ENCODE measurements at regions not wholly inside any gene's neighbourhood (a gene's known extent, or its start where the extent isn't known, plus 50 kb on each side); places are given as distances from the start of the nearest gene placed in this dataset.
"Not testable (repeated sequence)": the region's sequence is repeated elsewhere in the genome, so short reads cannot be mapped to it uniquely, and the experiment has no call there.

DNA sequence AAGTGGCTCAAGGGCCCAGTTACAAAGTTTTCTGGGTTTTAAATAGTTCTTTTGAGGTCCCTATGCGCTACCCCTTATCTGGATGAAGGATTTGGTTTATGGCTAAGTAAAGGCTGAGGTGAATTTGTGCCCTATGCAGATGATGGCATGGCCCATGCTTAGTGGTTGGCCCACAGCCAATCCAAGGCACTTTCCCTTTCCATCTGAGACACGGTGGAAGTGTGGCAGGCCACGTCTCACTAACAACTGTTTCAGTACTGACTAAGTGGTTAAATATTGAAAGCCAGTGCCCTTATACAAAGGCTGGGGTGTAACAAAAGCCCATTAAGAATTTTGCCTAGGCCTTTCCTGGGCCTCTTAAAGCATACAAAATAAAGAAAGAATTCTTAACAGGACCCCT is 260.3 kb downstream of the ZNF37A start:
- H3K4me2 ChIP-seq (ENCODE audit: control insufficient read depth, insufficient read depth); FAIRE-seq; SMC1A ChIA-PET (ENCODE audit: uncharacterized antibody, unreplicated experiment); H3K27me3 ChIP-seq (replicated peaks in 1 of 2; ENCODE audit: control insufficient read depth in 2 of 2, insufficient read depth in 2 of 2, low read length in 1 of 2); H3K9me3 ChIP-seq (replicated peaks; ENCODE audit: control insufficient read depth, insufficient read depth, low read length); H3K36me3 ChIP-seq (ENCODE audit: control insufficient read depth in 2 of 2, insufficient read depth in 2 of 2, low read length in 1 of 2); H3K9ac ChIP-seq (ENCODE audit: control insufficient read depth, insufficient read depth, low read length); CTCF ChIA-PET; RAD21 ChIA-PET (ENCODE audit: unreplicated experiment); H2AFZ ChIP-seq (ENCODE audit: control insufficient read depth, low read depth, low read length); POLR2A ChIA-PET; H3K4me3 ChIP-seq; H3K4me1 ChIP-seq (ENCODE audit: control insufficient read depth, insufficient read depth, low read length); H3K27ac ChIP-seq (ENCODE audit: control insufficient read depth, insufficient read depth); BruUV-seq (replicated peaks); intact Hi-C loops (cut with micrococcal nuclease; ENCODE audit: unreplicated experiment); H4K20me1 ChIP-seq (ENCODE audit: control insufficient read depth, insufficient read depth): not testable (repeated sequence)
- TF ChIP-seq NFYB (IDR thresholded peaks at IDR 0.05; ENCODE audit: insufficient read depth, low read depth, low read length) = 0 out of 2 replicates have a peak, but pooled peaks have one; percentile 7
- H3K79me2 ChIP-seq (ENCODE audit: control insufficient read depth, insufficient read depth, low read length) = peaks cover 10% of the 10 kb centered on the region
- DNase-seq (ENCODE audit: low read depth, low spot score) (peak; percentile 8), ATAC-seq (peak; percentile 10)
- 12% methylated on average over 3 of the region's 3 CpGs for WGBS (ENCODE audit: insufficient coverage, insufficient replicate concordance, low lambda C conversion rate, missing lambda C conversion rate)
- in situ Hi-C loops (cut with MboI) = loop anchor here (25.0 kb wide), 1 partner anchor 1467 kb away; no protein-coding TSS in a partner anchor

DNA sequence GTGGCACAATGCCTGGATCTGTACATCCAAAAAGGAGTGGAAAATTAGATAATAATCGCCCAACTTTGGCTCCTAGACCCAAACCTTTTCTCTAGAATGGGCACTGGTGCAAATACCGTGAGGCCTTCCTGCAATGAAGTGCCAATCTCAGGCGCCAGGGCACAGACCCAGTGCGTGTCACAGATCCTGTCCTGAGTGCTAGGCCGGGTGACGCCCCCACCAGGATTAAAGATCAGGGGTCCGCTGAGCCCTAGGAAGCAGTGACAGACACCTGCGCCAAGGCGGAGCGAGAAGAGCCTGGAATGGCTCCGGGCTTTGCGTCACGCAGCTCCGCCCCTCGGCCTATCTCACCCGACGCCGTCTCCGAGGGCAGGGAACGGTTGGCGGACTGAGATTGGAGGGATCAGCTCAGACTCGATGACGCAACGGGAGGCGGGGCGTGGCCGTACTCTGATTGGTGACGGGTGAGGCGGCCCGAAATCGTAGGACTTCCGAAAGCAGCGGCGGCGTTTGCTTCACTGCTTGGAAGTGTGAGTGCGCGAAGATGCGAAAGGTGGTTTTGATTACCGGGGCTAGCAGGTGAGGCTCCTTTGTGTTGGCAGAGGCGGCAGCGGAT is 261.9 kb downstream of the ZNF37A start:
- intact Hi-C loops (cut with micrococcal nuclease; ENCODE audit: unreplicated experiment); RAD21 ChIA-PET (ENCODE audit: unreplicated experiment); CTCF ChIA-PET; H3K27me3 ChIP-seq (replicated peaks in 1 of 2; ENCODE audit: control insufficient read depth in 2 of 2, insufficient read depth in 2 of 2, low read length in 1 of 2); POLR2A ChIA-PET; SMC1A ChIA-PET (ENCODE audit: uncharacterized antibody, unreplicated experiment); H3K4me1 ChIP-seq (ENCODE audit: control insufficient read depth, insufficient read depth, low read length); H3K36me3 ChIP-seq (ENCODE audit: control insufficient read depth in 2 of 2, insufficient read depth in 2 of 2, low read length in 1 of 2); H3K9me3 ChIP-seq (replicated peaks; ENCODE audit: control insufficient read depth, insufficient read depth, low read length); H4K20me1 ChIP-seq (ENCODE audit: control insufficient read depth, insufficient read depth); BruUV-seq (replicated peaks): not testable (repeated sequence)
- peak; percentile 98 for ATAC-seq
- H2AFZ ChIP-seq (ENCODE audit: control insufficient read depth, low read depth, low read length) = peak overlapping the region; percentile 63
- 43% methylated on average over 39 of the region's 41 CpGs for WGBS (ENCODE audit: insufficient coverage, insufficient replicate concordance, low lambda C conversion rate, missing lambda C conversion rate)
- in situ Hi-C loops (cut with MboI) = loop anchor here (25.0 kb wide), 1 partner anchor 1469 kb away; no protein-coding TSS in a partner anchor
- peak; percentile 33 for DNase-seq (ENCODE audit: low read depth, low spot score)
- peak overlapping the region; percentile 71; the same call in 1 of the 2 replicates for H3K4me3 ChIP-seq
- peaks cover 10% of the 10 kb centered on the region for H3K79me2 ChIP-seq (ENCODE audit: control insufficient read depth, insufficient read depth, low read length)
- FAIRE-seq = peak; percentile 98
- peak overlapping the region; percentile 68 for H3K27ac ChIP-seq (ENCODE audit: control insufficient read depth, insufficient read depth)
- peak overlapping the region; percentile 71 for H3K4me2 ChIP-seq (ENCODE audit: control insufficient read depth, insufficient read depth)
- peak; percentile 43; the same call in 1 of the 2 replicates for TF ChIP-seq NFYB (IDR thresholded peaks at IDR 0.05; ENCODE audit: insufficient read depth, low read depth, low read length)
- TF ChIP-seq POLR2AphosphoS5 (IDR thresholded peaks at IDR 0.05; ENCODE audit: low read length) = peak; percentile 51; the same call in 1 of the 2 replicates
- peak; percentile 33 for TF ChIP-seq SP1 (IDR thresholded peaks at IDR 0.05; ENCODE audit: low read depth, low read length)
- TF ChIP-seq, protein P1, sequence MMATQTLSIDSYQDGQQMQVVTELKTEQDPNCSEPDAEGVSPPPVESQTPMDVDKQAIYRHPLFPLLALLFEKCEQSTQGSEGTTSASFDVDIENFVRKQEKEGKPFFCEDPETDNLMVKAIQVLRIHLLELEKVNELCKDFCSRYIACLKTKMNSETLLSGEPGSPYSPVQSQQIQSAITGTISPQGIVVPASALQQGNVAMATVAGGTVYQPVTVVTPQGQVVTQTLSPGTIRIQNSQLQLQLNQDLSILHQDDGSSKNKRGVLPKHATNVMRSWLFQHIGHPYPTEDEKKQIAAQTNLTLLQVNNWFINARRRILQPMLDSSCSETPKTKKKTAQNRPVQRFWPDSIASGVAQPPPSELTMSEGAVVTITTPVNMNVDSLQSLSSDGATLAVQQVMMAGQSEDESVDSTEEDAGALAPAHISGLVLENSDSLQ (IDR thresholded peaks at IDR 0.05) = peak; percentile 46; the same call in 1 of the 2 replicates
- TF ChIP-seq, protein P2, sequence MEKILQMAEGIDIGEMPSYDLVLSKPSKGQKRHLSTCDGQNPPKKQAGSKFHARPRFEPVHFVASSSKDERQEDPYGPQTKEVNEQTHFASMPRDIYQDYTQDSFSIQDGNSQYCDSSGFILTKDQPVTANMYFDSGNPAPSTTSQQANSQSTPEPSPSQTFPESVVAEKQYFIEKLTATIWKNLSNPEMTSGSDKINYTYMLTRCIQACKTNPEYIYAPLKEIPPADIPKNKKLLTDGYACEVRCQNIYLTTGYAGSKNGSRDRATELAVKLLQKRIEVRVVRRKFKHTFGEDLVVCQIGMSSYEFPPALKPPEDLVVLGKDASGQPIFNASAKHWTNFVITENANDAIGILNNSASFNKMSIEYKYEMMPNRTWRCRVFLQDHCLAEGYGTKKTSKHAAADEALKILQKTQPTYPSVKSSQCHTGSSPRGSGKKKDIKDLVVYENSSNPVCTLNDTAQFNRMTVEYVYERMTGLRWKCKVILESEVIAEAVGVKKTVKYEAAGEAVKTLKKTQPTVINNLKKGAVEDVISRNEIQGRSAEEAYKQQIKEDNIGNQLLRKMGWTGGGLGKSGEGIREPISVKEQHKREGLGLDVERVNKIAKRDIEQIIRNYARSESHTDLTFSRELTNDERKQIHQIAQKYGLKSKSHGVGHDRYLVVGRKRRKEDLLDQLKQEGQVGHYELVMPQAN (conservative IDR thresholded peaks at IDR 0.05) = peak; percentile 48; the same call in 1 of the 2 replicates
- TF ChIP-seq SMAD5 (IDR thresholded peaks at IDR 0.05; ENCODE audit: low read depth) = 0 out of 2 replicates have a peak, but pooled peaks have one; percentile 50
- peak; percentile 60 for TF ChIP-seq RFX5 (IDR thresholded peaks at IDR 0.05; ENCODE audit: low read depth, low read length)
- TF ChIP-seq POLR2A (IDR thresholded peaks at IDR 0.05; ENCODE audit: low read depth, low read length) = peak; percentile 68
- TF ChIP-seq CREM (IDR thresholded peaks at IDR 0.05; ENCODE audit: low read depth) = peak; percentile 33; the same call in 1 of the 2 replicates
- peak; percentile 70 for TF ChIP-seq CREB1 (IDR thresholded peaks at IDR 0.05; ENCODE audit: low read depth)
- 0 out of 2 replicates have a peak, but pooled peaks have one; percentile 11 for TF ChIP-seq YY1 (IDR thresholded peaks at IDR 0.05; ENCODE audit: low read depth, low read length)
- peak overlapping the region; percentile 68 for H3K9ac ChIP-seq (ENCODE audit: control insufficient read depth, insufficient read depth, low read length)
